Activated B cell treated with CpG ODN at 0.5 μM for 24 hours (primary cell): ENCODE measurements at regions not wholly inside any gene's neighbourhood (a gene's known extent, or its start where the extent isn't known, plus 50 kb on each side); places are given as distances from the start of the nearest gene placed in this dataset.

Source experiments
- ATAC-seq: fragments of 200-7000 bp; cut with Tn5 transposase; one replicate; pipeline ENCODE4 v1.10.0; 2021; ENCODE audit warnings: low read depth, mild to moderate bottlenecking, moderate library complexity
- CTCF ChIA-PET: fragments of 350-600 bp; sonication (Branson Sonifier 250); formaldehyde crosslinking; loops from one replicate; lab custom pipeline; 2021; ENCODE audit warnings: antibody characterized with exemption; lab: Charles Lee
- POLR2A ChIA-PET: fragments of 350-600 bp; sonication (Branson Sonifier 250); formaldehyde crosslinking; loops from one replicate; lab custom pipeline; 2021; ENCODE audit warnings: antibody characterized with exemption; lab: Charles Lee
- DNase-seq: peaks from one replicate; pipeline ENCODE4 v3.0.0; 2022
- H3K27ac Mint-ChIP-seq: one replicate; pipeline ENCODE4 v1.8.0; 2020; ENCODE audit warnings: mixed read lengths
- H3K27me3 Mint-ChIP-seq: one replicate; pipeline ENCODE4 v1.8.0; 2021; ENCODE audit warnings: mixed read lengths
- H3K36me3 Mint-ChIP-seq: one replicate; pipeline ENCODE4 v1.8.0; 2021; ENCODE audit warnings: low read depth, mixed read lengths
- H3K4me1 Mint-ChIP-seq: one replicate; pipeline ENCODE4 v1.8.0; 2021; ENCODE audit warnings: mixed read lengths
- H3K4me3 Mint-ChIP-seq: one replicate; pipeline ENCODE4 v1.8.0; 2020; ENCODE audit warnings: mild to moderate bottlenecking, mixed read lengths
- H3K9me3 Mint-ChIP-seq: one replicate; pipeline ENCODE4 v1.8.0; 2020; ENCODE audit warnings: mixed read lengths
- intact Hi-C: fragments of 100-400 bp; cut with micrococcal nuclease; formaldehyde crosslinking; loops from one replicate; pipeline ENCODE4 v1.15.1; 2024
- TF ChIP-seq, protein P1 (sequence below): fragments of 200-600 bp; IDR thresholded peaks from one replicate; pipeline ENCODE4 v1.8.0; 2022; ENCODE audit warnings: antibody characterized with exemption, mild to moderate bottlenecking

DNA sequence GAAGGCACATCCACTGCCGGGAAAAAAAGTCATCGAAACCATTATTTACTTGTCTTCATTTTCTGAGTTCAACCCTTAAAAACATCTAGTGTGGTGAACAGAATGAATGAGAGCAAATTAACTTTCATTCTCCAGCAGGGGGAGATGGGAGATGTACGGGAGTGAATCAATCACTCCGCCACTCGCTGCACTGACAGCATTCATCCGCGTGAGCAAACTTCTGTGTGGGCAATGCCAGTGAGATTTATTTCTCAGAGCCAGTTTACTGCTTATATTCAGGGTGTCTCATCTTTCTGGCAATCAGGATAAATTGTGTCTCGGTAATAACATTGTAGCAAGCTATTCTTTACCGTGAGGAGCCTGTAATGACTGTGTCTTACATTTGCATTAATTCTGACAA lies 463.6 kb upstream of the MIS18BP1 start:
- no peaks in the 10 kb centered on the region for H3K36me3 Mint-ChIP-seq
- H3K4me1 Mint-ChIP-seq, result no peaks in the 10 kb centered on the region
- TF ChIP-seq, protein P1, sequence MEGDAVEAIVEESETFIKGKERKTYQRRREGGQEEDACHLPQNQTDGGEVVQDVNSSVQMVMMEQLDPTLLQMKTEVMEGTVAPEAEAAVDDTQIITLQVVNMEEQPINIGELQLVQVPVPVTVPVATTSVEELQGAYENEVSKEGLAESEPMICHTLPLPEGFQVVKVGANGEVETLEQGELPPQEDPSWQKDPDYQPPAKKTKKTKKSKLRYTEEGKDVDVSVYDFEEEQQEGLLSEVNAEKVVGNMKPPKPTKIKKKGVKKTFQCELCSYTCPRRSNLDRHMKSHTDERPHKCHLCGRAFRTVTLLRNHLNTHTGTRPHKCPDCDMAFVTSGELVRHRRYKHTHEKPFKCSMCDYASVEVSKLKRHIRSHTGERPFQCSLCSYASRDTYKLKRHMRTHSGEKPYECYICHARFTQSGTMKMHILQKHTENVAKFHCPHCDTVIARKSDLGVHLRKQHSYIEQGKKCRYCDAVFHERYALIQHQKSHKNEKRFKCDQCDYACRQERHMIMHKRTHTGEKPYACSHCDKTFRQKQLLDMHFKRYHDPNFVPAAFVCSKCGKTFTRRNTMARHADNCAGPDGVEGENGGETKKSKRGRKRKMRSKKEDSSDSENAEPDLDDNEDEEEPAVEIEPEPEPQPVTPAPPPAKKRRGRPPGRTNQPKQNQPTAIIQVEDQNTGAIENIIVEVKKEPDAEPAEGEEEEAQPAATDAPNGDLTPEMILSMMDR, result no peak
- H3K9me3 Mint-ChIP-seq, result peaks cover 9% of the 10 kb centered on the region
- CTCF ChIA-PET, result no interaction called here
- no peak for ATAC-seq
- no peak overlapping the region for H3K4me3 Mint-ChIP-seq
- H3K27me3 Mint-ChIP-seq, result no peaks in the 10 kb centered on the region
- DNase-seq, result no peak
- POLR2A ChIA-PET, result no interaction called here
- H3K27ac Mint-ChIP-seq, result no peak overlapping the region
- intact Hi-C loops, result no loop called here

DNA sequence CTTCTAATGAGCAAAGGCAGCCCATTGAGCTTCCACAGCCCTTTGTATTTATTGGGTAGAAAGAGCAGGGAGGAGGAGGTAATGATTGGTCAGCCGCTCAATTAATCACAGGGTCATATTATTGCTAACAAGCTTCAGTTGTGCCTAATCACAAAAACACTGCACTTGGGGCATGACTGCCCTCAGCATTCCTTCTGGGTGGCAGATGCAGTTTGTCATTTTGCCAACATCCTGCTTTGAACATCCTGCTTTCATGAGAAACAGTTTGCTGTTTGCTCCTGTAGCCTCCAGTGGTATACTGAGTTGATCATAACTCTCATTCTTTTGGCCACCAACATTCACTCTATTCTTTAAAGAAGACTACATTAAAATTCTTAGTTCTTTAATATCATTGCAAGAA lies 462.9 kb upstream of the MIS18BP1 start:
- H3K27me3 Mint-ChIP-seq, result no peaks in the 10 kb centered on the region
- no peaks in the 10 kb centered on the region for H3K4me1 Mint-ChIP-seq
- no peak overlapping the region for H3K27ac Mint-ChIP-seq
- no peaks in the 10 kb centered on the region for H3K36me3 Mint-ChIP-seq
- ChIA-PET CTCF (no interaction called here), POLR2A (no interaction called here)
- DNase-seq, result no peak
- ATAC-seq, result no peak
- no peak overlapping the region for H3K4me3 Mint-ChIP-seq
- H3K9me3 Mint-ChIP-seq, result peaks cover 9% of the 10 kb centered on the region
- TF ChIP-seq, protein P1, result no peak
- intact Hi-C loops, result no loop called here

- Mint-ChIP-seq H3K4me3 (no peak overlapping the region), H3K36me3 (no peaks in the 10 kb centered on the region), H3K27me3 (no peaks in the 10 kb centered on the region), H3K4me1 (no peaks in the 10 kb centered on the region), H3K9me3 (peaks cover 4% of the 10 kb centered on the region), H3K27ac (no peak overlapping the region)
- TF ChIP-seq, protein P1, result no peak
- ChIA-PET CTCF (no interaction called here), POLR2A (no interaction called here)
- DNase-seq (no peak), ATAC-seq (no peak)
- intact Hi-C loops, result no loop called here
These were observed 456.5 kb upstream of the MIS18BP1 start for GRCh38 chr14:45709541-45709940.

- ATAC-seq (no peak), DNase-seq (no peak)
- TF ChIP-seq, protein P1, result no peak
- Mint-ChIP-seq H3K4me1 (no peaks in the 10 kb centered on the region), H3K36me3 (no peaks in the 10 kb centered on the region), H3K9me3 (peaks cover 2% of the 10 kb centered on the region), H3K4me3 (no peak overlapping the region), H3K27me3 (no peaks in the 10 kb centered on the region), H3K27ac (no peak overlapping the region)
- intact Hi-C loops, result no loop called here
- CTCF ChIA-PET, result no interaction called here
- POLR2A ChIA-PET, result no interaction called here
These were observed 453.0 kb upstream of the MIS18BP1 start for GRCh38 chr14:45705940-45706534.

GRCh38 chr14:45699471-45699870 lies 446.5 kb upstream of the MIS18BP1 start:
- intact Hi-C loops, result no loop called here
- H3K4me3 Mint-ChIP-seq, result no peak overlapping the region
- CTCF ChIA-PET, result no interaction called here

More at GRCh38 chr14:45699471-45699870, 446.5 kb upstream of the MIS18BP1 start:
- TF ChIP-seq, protein P1, result no peak
- Mint-ChIP-seq H3K4me1 (no peaks in the 10 kb centered on the region), H3K36me3 (no peaks in the 10 kb centered on the region), H3K27ac (no peak overlapping the region), H3K9me3 (peaks cover 7% of the 10 kb centered on the region), H3K27me3 (no peaks in the 10 kb centered on the region)
- POLR2A ChIA-PET, result no interaction called here
- no peak for ATAC-seq
- DNase-seq, result no peak
